SU-DHL-6 (cell line): ENCODE measurements at regions not wholly inside any gene's neighbourhood (a gene's known extent, or its start where the extent isn't known, plus 50 kb on each side); places are given as distances from the start of the nearest gene placed in this dataset.

Experiments used
- H2AFZ ChIP-seq: fragments of 200-600 bp; sonication (generic); 2 replicates; pipeline ENCODE4 v1.6.1; 2014; ENCODE audit warnings: low read depth, mild to moderate bottlenecking, moderate library complexity, mixed read lengths, antibody characterized with exemption, low read length; ENCODE audit not compliant: severe bottlenecking
- H3F3A ChIP-seq: fragments of 200-600 bp; shearing (Covaris generic); 2 replicates; pipeline ENCODE4 v1.6.0; 2016; ENCODE audit warnings: antibody characterized with exemption, mild to moderate bottlenecking; ENCODE audit not compliant: insufficient read depth
- H3K27ac ChIP-seq: fragments of 200-600 bp; sonication (generic); 2 replicates; pipeline ENCODE4 v1.5.1; 2016; ENCODE audit warnings: low read depth, mild to moderate bottlenecking, low read length, moderate library complexity, mixed read lengths
- H3K27me3 ChIP-seq: fragments of 200-600 bp; sonication (generic), shearing (Covaris generic); 2 replicates; pipeline ENCODE4 v1.6.0; 2014; ENCODE audit warnings: mild to moderate bottlenecking, low read length
- H3K36me3 ChIP-seq: fragments of 200-600 bp; sonication (generic); 2 replicates; pipeline ENCODE4 v1.6.1; 2014; ENCODE audit warnings: mild to moderate bottlenecking, low read length, mixed read lengths
- H3K4me2 ChIP-seq: fragments of 300-600, 200-600 bp; shearing (Covaris generic), sonication (generic); 2 replicates; pipeline ENCODE4 v1.6.0; 2014; ENCODE audit warnings: low read length, low read depth, mild to moderate bottlenecking; ENCODE audit not compliant: poor library complexity, severe bottlenecking
- H3K4me3 ChIP-seq: fragments of 200-600 bp; sonication (generic); 2 replicates; pipeline ENCODE4 v1.5.1; 2014; ENCODE audit warnings: antibody characterized with exemption, low read length, mild to moderate bottlenecking, mixed read lengths; ENCODE audit not compliant: insufficient read depth, poor library complexity, severe bottlenecking
- H3K79me2 ChIP-seq: fragments of 200-600 bp; sonication (generic); 2 replicates; pipeline ENCODE4 v1.6.1; 2014; ENCODE audit warnings: mild to moderate bottlenecking, low read length, moderate library complexity; ENCODE audit not compliant: insufficient read depth
- H3K9ac ChIP-seq: fragments of 200-600 bp; sonication (generic); 2 replicates; pipeline ENCODE4 v1.7.0; 2014; ENCODE audit warnings: mild to moderate bottlenecking, low read length
- H3K9me2 ChIP-seq: fragments of 200-600 bp; sonication (generic); replicated peaks from 2 replicates; pipeline ENCODE4 v1.6.1; 2014; ENCODE audit warnings: low read length; ENCODE audit not compliant: insufficient read depth
- H3K9me3 ChIP-seq: fragments of 200-600 bp; sonication (generic); 2 replicates; pipeline ENCODE4 v1.6.1; 2014; ENCODE audit warnings: low read length, mixed read lengths; ENCODE audit not compliant: insufficient read depth
- H4K20me1 ChIP-seq: fragments of 200-600 bp; sonication (generic); 2 replicates; pipeline ENCODE4 v1.6.1; 2014; ENCODE audit warnings: low read depth, mild to moderate bottlenecking, antibody characterized with exemption, low read length, moderate library complexity, mixed read lengths
- CTCF ChIP-seq: fragments of 200-600 bp; sonication (generic); IDR thresholded peaks from one replicate; pipeline ENCODE4 v1.5.1; 2017; ENCODE audit warnings: antibody characterized with exemption, mild to moderate bottlenecking, low read length, moderate library complexity; ENCODE audit not compliant: insufficient read depth, poor library complexity, severe bottlenecking
- EZH2phosphoT487 ChIP-seq: fragments of 200-600 bp; sonication (generic), shearing (Covaris generic); conservative IDR thresholded peaks from 2 replicates; pipeline ENCODE4 v1.6.1; 2018; ENCODE audit warnings: mild to moderate bottlenecking, antibody characterized with exemption, low read length, moderate library complexity, mixed read lengths

DNA sequence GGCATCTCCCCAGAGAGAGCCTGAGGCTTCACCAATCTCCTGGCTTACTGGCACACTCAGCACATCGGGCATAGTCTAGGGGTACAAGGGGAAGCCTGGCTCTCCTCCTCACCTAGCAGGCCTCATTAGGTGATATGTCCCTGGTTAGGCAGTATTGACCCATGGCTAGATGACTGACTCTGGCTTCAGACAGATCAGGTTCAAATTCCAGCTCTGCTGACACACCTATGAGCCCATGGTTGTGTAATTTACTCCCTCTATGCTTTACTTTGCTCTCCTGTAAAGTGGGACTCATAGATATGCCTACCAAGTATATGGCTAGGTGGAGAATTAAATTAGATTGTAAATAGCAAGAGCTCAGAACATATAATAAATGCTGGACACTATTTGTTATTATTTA, 157.3 kb upstream of the IRX3 start:
- Histone ChIP-seq H3K36me3 (no peaks in the 10 kb centered on the region), H3K9ac (no peak overlapping the region), H3K27ac (no peak overlapping the region), H2AFZ (no peak overlapping the region), H3K4me3 (no peak overlapping the region), H3K79me2 (no peaks in the 10 kb centered on the region), H3K9me2 (no peaks in the 10 kb centered on the region), H3K4me2 (no peak overlapping the region), H4K20me1 (no peaks in the 10 kb centered on the region), H3K9me3 (no peaks in the 10 kb centered on the region), H3F3A (no peaks in the 10 kb centered on the region), H3K27me3 (no peaks in the 10 kb centered on the region)
- no peak for TF ChIP-seq EZH2phosphoT487
- TF ChIP-seq CTCF: no peak

- Histone ChIP-seq H3K4me2 (no peak overlapping the region), H3K9ac (no peak overlapping the region), H3K27ac (no peak overlapping the region), H3K27me3 (no peaks in the 10 kb centered on the region), H3F3A (no peaks in the 10 kb centered on the region), H3K4me3 (no peak overlapping the region), H2AFZ (no peak overlapping the region), H3K9me2 (no peaks in the 10 kb centered on the region), H4K20me1 (no peaks in the 10 kb centered on the region), H3K79me2 (no peaks in the 10 kb centered on the region), H3K36me3 (no peaks in the 10 kb centered on the region), H3K9me3 (no peaks in the 10 kb centered on the region)
- TF ChIP-seq EZH2phosphoT487: no peak
- TF ChIP-seq CTCF: no peak
Observed at GRCh38 chr16:54443352-54443751, 156.8 kb upstream of the IRX3 start.

- no peaks in the 10 kb centered on the region for H3K9me2 ChIP-seq
- H3K4me3 ChIP-seq: no peak overlapping the region
- no peaks in the 10 kb centered on the region for H3K79me2 ChIP-seq
- no peak overlapping the region for H3K9ac ChIP-seq
- no peak for TF ChIP-seq CTCF
- no peak for TF ChIP-seq EZH2phosphoT487
- H3K27ac ChIP-seq: no peak overlapping the region
- no peak overlapping the region for H3K4me2 ChIP-seq
- no peaks in the 10 kb centered on the region for H3F3A ChIP-seq
- no peak overlapping the region for H2AFZ ChIP-seq
- H3K9me3 ChIP-seq: no peaks in the 10 kb centered on the region
- no peaks in the 10 kb centered on the region for H4K20me1 ChIP-seq
- H3K36me3 ChIP-seq: no peaks in the 10 kb centered on the region
- no peaks in the 10 kb centered on the region for H3K27me3 ChIP-seq
Observed at GRCh38 chr16:54442864-54443263, 156.3 kb upstream of the IRX3 start.

GRCh38 chr16:54438469-54438868, 151.9 kb upstream of the IRX3 start:
- Histone ChIP-seq H3K4me2 (no peak overlapping the region), H3K36me3 (no peaks in the 10 kb centered on the region), H3K9me3 (no peaks in the 10 kb centered on the region), H3K9ac (no peak overlapping the region), H3F3A (no peaks in the 10 kb centered on the region), H3K79me2 (no peaks in the 10 kb centered on the region), H4K20me1 (no peaks in the 10 kb centered on the region), H3K4me3 (no peak overlapping the region), H2AFZ (no peak overlapping the region), H3K9me2 (no peaks in the 10 kb centered on the region), H3K27me3 (no peaks in the 10 kb centered on the region), H3K27ac (no peak overlapping the region)
- no peak for TF ChIP-seq CTCF
- TF ChIP-seq EZH2phosphoT487: no peak
